Suprapubic skin (tissue), 4 donors: ENCODE measurements at regions not wholly inside any gene's neighbourhood (a gene's known extent, or its start where the extent isn't known, plus 50 kb on each side); places are given as distances from the start of the nearest gene placed in this dataset.

ENCODE experiments used
- DNase-seq, 2 donors: peaks; one replicate each; pipeline ENCODE4 v3.0.0-alpha.2; 2019; ENCODE audit warnings: low spot score in 2 of 2
- H3K27ac ChIP-seq: fragments of 200-600 bp; sonication (generic); one replicate; pipeline ENCODE4 v1.5.1; 2019
- H3K27me3 ChIP-seq: fragments of 200-600 bp; sonication (generic); one replicate; pipeline ENCODE4 v1.5.1; 2019
- H3K36me3 ChIP-seq: fragments of 200-600 bp; sonication (generic); one replicate; pipeline ENCODE4 v1.5.1; 2019
- H3K4me1 ChIP-seq: fragments of 200-600 bp; sonication (generic); one replicate; pipeline ENCODE4 v1.5.1; 2019
- H3K4me3 ChIP-seq: fragments of 200-600 bp; sonication (generic); one replicate; pipeline ENCODE4 v1.5.1; 2019; ENCODE audit warnings: mild to moderate bottlenecking
- H3K9me3 ChIP-seq: fragments of 200-600 bp; sonication (generic); one replicate; pipeline ENCODE4 v1.5.1; 2019
- EP300 ChIP-seq: sonication (generic); formaldehyde crosslinking; IDR thresholded peaks from one replicate; pipeline ENCODE4 v1.6.1; 2017; ENCODE audit warnings: antibody characterized with exemption
- POLR2A ChIP-seq, 2 donors: fragments of 450-650 bp; IDR thresholded peaks; one replicate each; pipeline ENCODE4 v1.6.1; 2017; ENCODE audit warnings: antibody characterized with exemption in 2 of 2, mild to moderate bottlenecking in 2 of 2, moderate library complexity in 2 of 2
- POLR2AphosphoS5 ChIP-seq, 3 donors: sonication (generic); formaldehyde crosslinking; IDR thresholded peaks; one replicate each; pipeline ENCODE4 v1.6.1; 2017; ENCODE audit warnings: antibody characterized with exemption in 3 of 3
- WGBS: methylation state at CpG from one replicate; pipeline ENCODE4 v1.1.5; 2018; 5-methylcytosine and 5-hydroxymethylcytosine counted together
- TF ChIP-seq, protein P1 (sequence below), 2 donors: fragments of 200-600 bp in 1 of 2; fragments of 450-650 bp in 1 of 2; sonication (generic) in 1 of 2; IDR thresholded peaks; one replicate each; pipeline ENCODE4 v1.5.1; 2016 to 2019; ENCODE audit warnings: antibody characterized with exemption in 2 of 2, mild to moderate bottlenecking in 1 of 2, moderate library complexity in 1 of 2

DNA sequence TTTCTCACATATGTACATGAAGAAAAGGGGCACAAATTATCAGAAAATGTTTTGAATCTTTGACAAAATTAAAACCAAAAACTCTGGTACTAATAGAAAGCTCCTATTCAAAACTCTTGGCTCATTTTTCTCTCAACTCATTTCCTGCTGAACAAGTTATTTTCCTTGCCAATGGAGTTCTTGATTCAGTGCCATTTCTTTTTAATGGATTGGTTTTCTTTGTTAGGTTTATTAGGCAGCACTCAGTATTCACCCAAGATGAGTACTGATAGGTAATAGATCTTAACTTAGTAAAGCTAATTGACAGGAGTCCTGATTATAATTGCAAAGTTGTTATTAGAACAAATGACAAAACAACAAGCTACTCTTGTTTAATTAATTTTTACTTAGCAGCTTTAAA is 279.4 kb upstream of the PDGFD start:
- H3K27me3 ChIP-seq, result no peaks in the 10 kb centered on the region
- H3K9me3 ChIP-seq, result no peaks in the 10 kb centered on the region
- H3K27ac ChIP-seq, result no peak overlapping the region
- H3K4me3 ChIP-seq, result no peak overlapping the region
- no peak for DNase-seq
- H3K4me1 ChIP-seq, result peaks cover 24% of the 10 kb centered on the region
- H3K36me3 ChIP-seq, result no peaks in the 10 kb centered on the region
- TF ChIP-seq, protein P1, sequence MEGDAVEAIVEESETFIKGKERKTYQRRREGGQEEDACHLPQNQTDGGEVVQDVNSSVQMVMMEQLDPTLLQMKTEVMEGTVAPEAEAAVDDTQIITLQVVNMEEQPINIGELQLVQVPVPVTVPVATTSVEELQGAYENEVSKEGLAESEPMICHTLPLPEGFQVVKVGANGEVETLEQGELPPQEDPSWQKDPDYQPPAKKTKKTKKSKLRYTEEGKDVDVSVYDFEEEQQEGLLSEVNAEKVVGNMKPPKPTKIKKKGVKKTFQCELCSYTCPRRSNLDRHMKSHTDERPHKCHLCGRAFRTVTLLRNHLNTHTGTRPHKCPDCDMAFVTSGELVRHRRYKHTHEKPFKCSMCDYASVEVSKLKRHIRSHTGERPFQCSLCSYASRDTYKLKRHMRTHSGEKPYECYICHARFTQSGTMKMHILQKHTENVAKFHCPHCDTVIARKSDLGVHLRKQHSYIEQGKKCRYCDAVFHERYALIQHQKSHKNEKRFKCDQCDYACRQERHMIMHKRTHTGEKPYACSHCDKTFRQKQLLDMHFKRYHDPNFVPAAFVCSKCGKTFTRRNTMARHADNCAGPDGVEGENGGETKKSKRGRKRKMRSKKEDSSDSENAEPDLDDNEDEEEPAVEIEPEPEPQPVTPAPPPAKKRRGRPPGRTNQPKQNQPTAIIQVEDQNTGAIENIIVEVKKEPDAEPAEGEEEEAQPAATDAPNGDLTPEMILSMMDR (IDR thresholded peaks at IDR 0.05), result no peak
- TF ChIP-seq EP300 (no peak), POLR2AphosphoS5 (IDR thresholded peaks at IDR 0.05) (no peak), POLR2A (IDR thresholded peaks at IDR 0.05) (no peak)

DNA sequence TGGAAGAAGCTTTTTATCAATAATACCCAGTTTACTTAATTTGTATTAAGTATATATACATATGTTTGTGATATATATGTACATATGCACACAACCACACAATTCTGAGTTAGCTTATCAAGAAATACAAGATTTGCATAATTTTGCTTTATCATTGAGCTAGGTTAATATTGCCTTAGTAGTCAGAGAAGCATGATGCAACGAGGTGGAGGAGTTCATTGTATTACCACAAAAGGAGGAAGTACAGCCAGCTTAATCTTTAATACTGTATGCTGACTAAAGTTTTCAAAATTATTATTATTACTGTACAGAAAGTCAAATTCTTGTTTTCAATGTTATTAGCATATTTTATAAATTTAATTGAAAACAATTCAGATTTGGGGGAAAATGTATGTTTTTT is 278.4 kb upstream of the PDGFD start:
- Histone ChIP-seq H3K36me3 (no peaks in the 10 kb centered on the region), H3K27ac (no peak overlapping the region), H3K4me1 (peaks cover 24% of the 10 kb centered on the region), H3K9me3 (no peaks in the 10 kb centered on the region), H3K27me3 (no peaks in the 10 kb centered on the region), H3K4me3 (no peak overlapping the region)
- TF ChIP-seq, protein P1 (IDR thresholded peaks at IDR 0.05), result no peak
- TF ChIP-seq POLR2A (IDR thresholded peaks at IDR 0.05) (no peak), EP300 (no peak), POLR2AphosphoS5 (IDR thresholded peaks at IDR 0.05) (no peak)
- no peak for DNase-seq
- 33% methylated on average over 1 of the region's 1 CpG for WGBS

DNA sequence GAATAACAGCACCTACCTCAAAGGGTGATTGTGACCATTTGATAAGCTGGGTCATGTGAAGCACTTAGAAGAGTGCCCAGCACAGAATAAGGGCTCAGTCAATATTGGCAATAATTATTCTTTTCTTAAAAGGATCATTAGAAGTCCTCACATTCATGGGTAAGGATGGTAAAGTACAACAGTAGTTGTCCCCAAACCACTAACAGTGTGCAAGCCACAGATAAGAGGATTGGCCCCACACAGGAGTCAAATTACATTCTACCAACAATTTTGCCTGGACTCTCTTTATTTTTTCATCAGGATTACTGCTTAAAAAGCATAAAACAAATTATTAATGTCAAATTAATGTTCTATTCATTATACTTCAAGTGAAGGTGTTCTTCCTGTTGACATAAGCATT is 271.5 kb upstream of the PDGFD start:
- Histone ChIP-seq H3K27ac (no peak overlapping the region), H3K27me3 (no peaks in the 10 kb centered on the region), H3K4me3 (no peak overlapping the region), H3K4me1 (no peaks in the 10 kb centered on the region), H3K9me3 (no peaks in the 10 kb centered on the region), H3K36me3 (no peaks in the 10 kb centered on the region)
- TF ChIP-seq EP300 (no peak), POLR2A (IDR thresholded peaks at IDR 0.05) (no peak)
- TF ChIP-seq, protein P1 (IDR thresholded peaks at IDR 0.05), result no peak
- no peak for DNase-seq

DNA sequence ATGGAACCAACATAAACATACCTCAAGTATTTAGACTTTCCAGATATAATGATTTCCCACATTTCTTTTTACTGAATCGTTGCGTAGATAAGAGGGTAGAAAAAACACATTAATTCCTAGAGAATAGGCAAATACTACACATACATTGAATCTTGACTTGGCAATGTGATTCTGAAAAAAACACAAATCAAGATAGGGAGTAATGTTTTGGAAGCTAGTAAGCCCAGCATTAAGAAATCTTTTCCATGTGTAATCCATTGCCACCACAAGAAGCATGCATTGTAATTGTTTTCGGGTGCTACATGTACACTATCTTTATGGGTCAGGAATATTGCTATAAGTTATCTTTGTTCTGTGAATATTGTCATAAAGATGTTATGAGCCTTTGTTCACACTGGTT is 269.8 kb upstream of the PDGFD start:
- Histone ChIP-seq H3K4me1 (no peaks in the 10 kb centered on the region), H3K27me3 (no peaks in the 10 kb centered on the region), H3K27ac (no peak overlapping the region), H3K9me3 (no peaks in the 10 kb centered on the region), H3K4me3 (no peak overlapping the region), H3K36me3 (no peaks in the 10 kb centered on the region)
- DNase-seq, result no peak
- WGBS, result 85% methylated on average over 3 of the region's 3 CpGs
- TF ChIP-seq, protein P1 (IDR thresholded peaks at IDR 0.05), result no peak
- TF ChIP-seq POLR2A (IDR thresholded peaks at IDR 0.05) (no peak), EP300 (no peak), POLR2AphosphoS5 (IDR thresholded peaks at IDR 0.05) (no peak)

DNA sequence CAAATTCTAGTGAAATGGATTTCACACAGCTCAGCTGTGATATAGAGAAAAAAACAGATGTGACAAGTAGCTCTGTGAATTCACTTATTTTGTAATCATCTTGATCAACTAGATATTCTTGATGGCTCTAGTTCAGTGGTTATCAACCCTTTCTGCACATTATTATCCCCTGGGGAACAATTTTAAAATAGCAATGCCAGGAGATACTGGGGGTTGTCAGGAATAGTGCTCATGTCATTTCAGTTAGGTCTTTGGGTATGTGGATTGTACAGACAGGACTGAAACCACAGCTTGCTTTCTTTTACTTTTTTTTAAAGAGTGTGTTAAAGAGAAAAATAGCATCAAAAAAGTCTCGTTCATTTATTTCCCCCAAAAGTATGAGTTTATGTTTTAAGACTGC is 269.0 kb upstream of the PDGFD start:
- no peaks in the 10 kb centered on the region for H3K36me3 ChIP-seq
- no peaks in the 10 kb centered on the region for H3K27me3 ChIP-seq
- TF ChIP-seq EP300 (no peak), POLR2A (IDR thresholded peaks at IDR 0.05) (no peak), POLR2AphosphoS5 (IDR thresholded peaks at IDR 0.05) (no peak)
- TF ChIP-seq, protein P1 (IDR thresholded peaks at IDR 0.05), result no peak
- WGBS, result 75% methylated on average over 1 of the region's 1 CpG
- H3K4me3 ChIP-seq, result no peak overlapping the region
- no peak for DNase-seq
- no peaks in the 10 kb centered on the region for H3K4me1 ChIP-seq
- no peaks in the 10 kb centered on the region for H3K9me3 ChIP-seq
- no peak overlapping the region for H3K27ac ChIP-seq
